HG03159 (cell line): ENCODE measurements at regions not wholly inside any gene's neighbourhood (a gene's known extent, or its start where the extent isn't known, plus 50 kb on each side); places are given as distances from the start of the nearest gene placed in this dataset.

Source experiments
- ATAC-seq: cut with Tn5 transposase; IDR thresholded peaks from one replicate; pipeline ENCODE4 v1.9.1; 2021; ENCODE audit warnings: mild to moderate bottlenecking, moderate library complexity; ENCODE audit not compliant: unreplicated experiment

- no peak for ATAC-seq
Measured at GRCh38 chr6:56297022-56297989, 49.9 kb upstream of the COL21A1 start.
